ENCODE measurements at regions not wholly inside any gene's neighbourhood (a gene's known extent, or its start where the extent isn't known, plus 50 kb on each side); places are given as distances from the start of the nearest gene placed in this dataset.
"Not testable (repeated sequence)": the region's sequence is repeated elsewhere in the genome, so short reads cannot be mapped to it uniquely, and the experiment has no call there.

DNA sequence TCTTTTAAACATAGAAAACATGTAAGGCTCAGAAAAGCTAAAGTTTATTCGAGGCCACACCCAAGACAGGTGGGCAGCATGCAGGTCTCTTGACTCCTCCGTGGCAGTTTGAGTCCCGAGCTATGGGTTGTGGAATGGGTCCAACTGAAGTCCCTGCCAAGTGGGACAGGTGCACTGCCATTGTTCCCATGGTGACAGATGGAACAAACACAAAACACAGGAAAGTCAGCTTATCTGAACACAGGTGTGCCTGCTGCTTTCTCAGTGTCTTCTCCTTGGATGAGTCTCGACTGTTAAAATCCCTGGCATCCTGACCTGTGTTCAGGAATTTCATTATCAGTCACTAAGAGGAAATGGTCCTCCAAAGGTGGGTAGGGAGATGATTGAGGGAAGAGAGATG lies 99.0 kb upstream of the RAB4A start:
- Histone ChIP-seq H3K4me1 (0 out of 2 replicates have a peak, but pooled peaks cover 3% of the 10 kb centered on the region), H3K36me3 (no peaks in the 10 kb centered on the region), H3K27ac (no peak overlapping the region), H3K27me3 (no peaks in the 10 kb centered on the region), H3K4me3 (no peak overlapping the region), H3K9me3 (replicated peaks) (no peaks in the 10 kb centered on the region)
- no peak for DNase-seq

- not testable (repeated sequence) for H3K36me3 ChIP-seq; DNase-seq; H3K4me3 ChIP-seq; H3K27me3 ChIP-seq; H3K9me3 ChIP-seq (replicated peaks); H3K4me1 ChIP-seq; H3K27ac ChIP-seq
These were observed 97.1 kb upstream of the RAB4A start for GRCh38 chr1:229173491-229174476.

DNA sequence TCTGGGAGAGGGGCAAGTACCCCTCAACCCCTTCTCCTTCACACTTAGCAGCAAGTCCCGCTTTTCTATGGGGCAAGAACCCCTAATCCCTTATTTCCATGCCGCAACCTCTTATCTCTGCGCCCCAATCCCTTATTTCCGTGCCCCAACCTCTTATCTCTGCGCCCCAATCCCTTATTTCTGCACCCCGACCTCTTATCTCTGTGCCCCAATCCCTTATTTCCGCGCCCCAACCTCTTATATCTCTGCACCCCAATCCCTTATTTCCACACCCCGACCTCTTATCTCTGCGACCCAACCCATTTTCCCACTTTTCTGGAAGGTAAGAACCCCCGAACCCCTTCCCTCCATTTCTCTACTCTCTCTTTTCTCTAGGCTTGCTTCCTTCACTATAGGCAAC lies 95.6 kb upstream of the RAB4A start:
- DNase-seq; H3K36me3 ChIP-seq; H3K4me1 ChIP-seq; H3K27me3 ChIP-seq; H3K27ac ChIP-seq; H3K4me3 ChIP-seq; H3K9me3 ChIP-seq (replicated peaks): not testable (repeated sequence)

DNA sequence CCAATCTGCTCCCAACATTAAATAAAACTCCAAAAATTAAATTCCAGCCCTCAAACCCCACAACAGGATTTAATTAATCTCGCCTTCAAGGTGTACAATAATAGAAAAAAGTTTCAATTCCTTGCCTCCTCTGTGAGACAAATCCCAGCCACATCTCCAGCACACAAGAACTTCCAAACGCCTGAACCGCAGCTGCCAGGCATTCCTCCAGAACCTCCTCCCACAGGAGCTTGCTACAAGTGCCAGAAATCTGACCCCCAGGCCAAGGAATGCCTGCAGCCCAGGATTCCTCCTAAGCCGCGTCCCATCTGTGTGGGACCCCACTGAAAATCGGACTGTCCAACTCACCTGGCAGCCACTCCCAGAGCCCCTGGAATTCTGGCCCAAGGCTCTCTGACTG lies 94.5 kb upstream of the RAB4A start:
- not testable (repeated sequence) for H3K27me3 ChIP-seq; H3K9me3 ChIP-seq (replicated peaks); H3K36me3 ChIP-seq; H3K4me1 ChIP-seq; H3K4me3 ChIP-seq; H3K27ac ChIP-seq
- DNase-seq: peak in 1 of 2 experiments; percentile 37

DNA sequence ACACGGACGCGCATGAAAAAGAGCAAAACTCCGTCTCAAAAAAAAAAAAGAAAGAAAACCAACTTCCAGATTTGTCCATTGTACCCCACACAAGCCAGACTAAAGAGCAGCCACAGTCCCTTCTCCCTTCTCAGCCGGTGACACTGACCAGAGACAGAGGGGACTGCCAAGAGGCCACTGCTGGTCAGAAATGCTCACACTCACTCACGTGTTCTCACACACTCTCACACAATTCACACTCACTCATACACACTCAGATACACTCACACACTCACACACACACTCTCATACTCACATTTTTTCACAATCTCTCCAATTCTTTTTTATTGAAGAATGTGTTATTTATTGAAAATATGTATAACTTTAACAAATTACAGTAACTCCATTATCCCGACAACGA lies 90.8 kb upstream of the RAB4A start:
- DNase-seq: no peak
- Histone ChIP-seq H3K9me3 (replicated peaks) (no peaks in the 10 kb centered on the region), H3K27ac (no peak overlapping the region), H3K4me3 (no peak overlapping the region), H3K36me3 (no peaks in the 10 kb centered on the region), H3K4me1 (0 out of 2 replicates have a peak, but pooled peaks cover 5% of the 10 kb centered on the region), H3K27me3 (no peaks in the 10 kb centered on the region)

DNA sequence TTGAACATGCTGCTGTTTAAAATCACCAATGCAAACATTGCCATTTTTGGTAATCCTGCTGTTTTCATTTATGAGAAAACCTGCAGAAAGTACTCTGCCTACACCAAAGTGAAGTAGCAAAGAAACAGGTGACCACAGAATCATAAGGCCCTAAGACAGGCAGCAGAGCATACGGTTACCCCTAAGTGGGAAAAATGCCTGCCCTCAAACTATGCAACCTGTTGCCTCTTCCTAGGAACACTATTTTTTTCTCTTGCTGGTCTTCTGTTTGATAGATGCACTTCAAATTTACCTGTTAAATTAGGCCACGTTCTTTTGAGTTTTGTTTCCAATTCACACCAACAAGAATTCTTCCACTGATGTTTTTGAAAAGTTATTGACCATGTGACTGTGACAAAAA lies 89.5 kb upstream of the RAB4A start:
- Histone ChIP-seq H3K9me3 (replicated peaks) (no peaks in the 10 kb centered on the region), H3K36me3 (no peaks in the 10 kb centered on the region), H3K4me3 (no peak overlapping the region), H3K4me1 (0 out of 2 replicates have a peak, but pooled peaks cover 2% of the 10 kb centered on the region), H3K27ac (no peak overlapping the region), H3K27me3 (no peaks in the 10 kb centered on the region)
- DNase-seq: no peak

DNA sequence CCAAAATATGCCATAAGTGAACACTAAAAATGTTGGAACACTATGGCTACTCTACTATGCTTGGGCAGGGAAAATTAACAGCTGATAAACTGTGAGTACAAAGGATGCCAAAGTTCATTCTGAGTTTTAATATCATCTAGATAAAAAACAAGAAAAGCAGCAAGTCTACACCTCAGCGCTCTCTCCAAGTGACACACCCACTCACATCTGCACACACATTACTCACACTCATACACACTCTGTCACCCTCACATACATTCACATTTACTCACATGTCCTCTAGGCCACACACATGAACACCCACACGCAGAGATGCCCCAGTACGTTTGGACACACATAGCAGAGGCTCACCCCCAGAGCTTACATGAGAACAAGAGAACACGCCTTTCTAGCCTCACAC lies 87.3 kb upstream of the RAB4A start:
- no peak overlapping the region for H3K27ac ChIP-seq
- 0 out of 2 replicates have a peak, but pooled peaks cover 2% of the 10 kb centered on the region for H3K4me1 ChIP-seq
- no peaks in the 10 kb centered on the region for H3K9me3 ChIP-seq (replicated peaks)
- H3K4me3 ChIP-seq: no peak overlapping the region
- DNase-seq: no peak
- no peaks in the 10 kb centered on the region for H3K36me3 ChIP-seq
- H3K27me3 ChIP-seq: no peaks in the 10 kb centered on the region

DNA sequence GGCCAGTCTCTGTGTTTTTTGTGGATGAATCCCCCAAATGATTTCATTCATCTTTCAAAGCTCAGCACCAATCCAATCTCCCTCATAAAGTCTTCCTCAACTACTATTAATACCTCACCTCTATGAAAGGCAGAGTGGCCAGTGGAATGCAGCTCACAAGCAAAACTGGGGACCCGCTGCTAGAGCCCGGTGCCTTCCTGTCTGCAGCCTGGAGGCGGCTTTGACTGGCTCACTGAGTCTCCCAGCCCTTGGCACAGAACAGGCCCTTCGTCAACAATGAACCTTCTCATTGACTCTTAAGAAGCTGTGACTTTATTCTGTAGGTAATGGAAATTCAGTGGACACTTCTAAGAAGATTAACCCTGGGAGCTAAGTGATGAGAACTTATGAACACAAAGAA lies 86.8 kb upstream of the RAB4A start:
- H3K27me3 ChIP-seq: no peaks in the 10 kb centered on the region
- H3K4me1 ChIP-seq: 0 out of 2 replicates have a peak, but pooled peaks cover 2% of the 10 kb centered on the region
- H3K36me3 ChIP-seq: no peaks in the 10 kb centered on the region

DNA sequence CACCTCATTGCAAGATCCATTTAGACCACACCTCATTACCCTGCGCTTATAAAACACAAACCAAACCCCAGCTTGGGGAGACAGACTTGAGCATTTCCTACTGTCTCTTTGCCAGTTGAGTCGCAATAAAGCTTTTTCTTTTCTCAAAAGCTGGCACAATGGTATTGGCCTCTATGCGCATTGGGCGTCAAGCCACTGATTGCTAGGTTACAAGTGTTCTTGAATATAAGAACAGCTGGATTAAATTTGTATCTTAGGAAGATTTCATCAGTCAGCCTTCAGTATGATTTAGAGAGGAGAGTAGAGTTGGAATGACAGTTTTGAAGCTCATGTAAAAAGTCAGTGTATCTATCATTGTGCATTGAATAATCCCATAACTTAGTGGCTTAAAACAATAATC lies 84.9 kb upstream of the RAB4A start:
- DNase-seq: no peak
- no peak overlapping the region for H3K27ac ChIP-seq
- no peak overlapping the region for H3K4me3 ChIP-seq
- 0 out of 2 replicates have a peak, but pooled peaks cover 7% of the 10 kb centered on the region for H3K27me3 ChIP-seq
- H3K4me1 ChIP-seq: 0 out of 2 replicates have a peak, but pooled peaks cover 2% of the 10 kb centered on the region
- no peaks in the 10 kb centered on the region for H3K9me3 ChIP-seq (replicated peaks)
- H3K36me3 ChIP-seq: no peaks in the 10 kb centered on the region

More for the DNA sequence above, 86.8 kb upstream of the RAB4A start:
- Histone ChIP-seq H3K4me3 (no peak overlapping the region), H3K27ac (no peak overlapping the region), H3K9me3 (replicated peaks) (no peaks in the 10 kb centered on the region)
- DNase-seq: no peak

- Histone ChIP-seq H3K27me3 (0 out of 2 replicates have a peak, but pooled peaks cover 7% of the 10 kb centered on the region), H3K4me1 (0 out of 2 replicates have a peak, but pooled peaks cover 2% of the 10 kb centered on the region), H3K4me3 (no peak overlapping the region), H3K36me3 (no peaks in the 10 kb centered on the region), H3K9me3 (replicated peaks) (no peaks in the 10 kb centered on the region), H3K27ac (no peak overlapping the region)
- no peak for DNase-seq
These were observed 84.4 kb upstream of the RAB4A start for GRCh38 chr1:229186373-229187056.

GRCh38 chr1:229190057-229190575 lies 80.8 kb upstream of the RAB4A start:
- H3K9me3 ChIP-seq (replicated peaks): no peaks in the 10 kb centered on the region
- H3K27ac ChIP-seq: no peak overlapping the region
- DNase-seq: no peak
- H3K36me3 ChIP-seq: no peaks in the 10 kb centered on the region
- H3K4me3 ChIP-seq: no peak overlapping the region
- no peaks in the 10 kb centered on the region for H3K4me1 ChIP-seq
- 0 out of 2 replicates have a peak, but pooled peaks cover 7% of the 10 kb centered on the region for H3K27me3 ChIP-seq

GRCh38 chr1:229191066-229191674 lies 79.7 kb upstream of the RAB4A start:
- no peaks in the 10 kb centered on the region for H3K36me3 ChIP-seq
- H3K4me3 ChIP-seq: no peak overlapping the region
- no peaks in the 10 kb centered on the region for H3K9me3 ChIP-seq (replicated peaks)
- H3K27ac ChIP-seq: no peak overlapping the region
- no peak for DNase-seq
- H3K4me1 ChIP-seq: no peaks in the 10 kb centered on the region
- H3K27me3 ChIP-seq: 0 out of 2 replicates have a peak, but pooled peaks cover 7% of the 10 kb centered on the region

DNA sequence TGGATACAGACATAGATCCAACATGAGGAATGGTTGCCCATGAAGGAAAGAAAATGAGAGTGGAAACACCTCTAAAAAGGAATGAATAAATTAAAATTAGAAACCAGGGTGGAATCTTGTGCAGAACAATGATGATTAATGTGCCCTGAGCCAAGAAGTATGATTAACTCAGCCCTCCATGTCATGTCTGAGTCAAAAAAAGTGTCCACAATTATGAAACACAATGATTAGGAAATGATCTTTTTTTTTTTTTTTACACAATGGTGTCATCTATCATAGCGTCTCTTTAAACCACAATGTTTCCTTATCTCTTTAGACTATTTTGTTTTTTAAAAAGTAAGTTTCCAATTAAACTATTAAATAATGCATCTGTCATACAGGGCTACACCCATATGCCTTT lies 78.9 kb upstream of the RAB4A start:
- H3K4me1 ChIP-seq: no peaks in the 10 kb centered on the region
- H3K27ac ChIP-seq: no peak overlapping the region
- no peak for DNase-seq
- H3K4me3 ChIP-seq: no peak overlapping the region
- H3K9me3 ChIP-seq (replicated peaks): no peaks in the 10 kb centered on the region
- 0 out of 2 replicates have a peak, but pooled peaks cover 7% of the 10 kb centered on the region for H3K27me3 ChIP-seq
- no peaks in the 10 kb centered on the region for H3K36me3 ChIP-seq

GRCh38 chr1:229192853-229193252 lies 78.1 kb upstream of the RAB4A start:
- no peak for DNase-seq
- H3K9me3 ChIP-seq (replicated peaks): no peaks in the 10 kb centered on the region

More at GRCh38 chr1:229192853-229193252, 78.1 kb upstream of the RAB4A start:
- no peaks in the 10 kb centered on the region for H3K36me3 ChIP-seq
- no peaks in the 10 kb centered on the region for H3K4me1 ChIP-seq
- H3K4me3 ChIP-seq: no peak overlapping the region
- H3K27ac ChIP-seq: no peak overlapping the region
- H3K27me3 ChIP-seq: 0 out of 2 replicates have a peak, but pooled peaks cover 7% of the 10 kb centered on the region
